Neural progenitor cell (in vitro differentiated cells): ENCODE measurements at regions not wholly inside any gene's neighbourhood (a gene's known extent, or its start where the extent isn't known, plus 50 kb on each side); places are given as distances from the start of the nearest gene placed in this dataset.
"Not testable (repeated sequence)": the region's sequence is repeated elsewhere in the genome, so short reads cannot be mapped to it uniquely, and the experiment has no call there.

ENCODE experiments used
- CTCF ChIP-seq: fragments of 200-600 bp; sonication (generic); IDR thresholded peaks from 2 replicates; pipeline ENCODE4 v1.5.1; 2017; ENCODE audit warnings: antibody characterized with exemption, mild to moderate bottlenecking
- EZH2 ChIP-seq: fragments of 200-600 bp; sonication (generic); IDR thresholded peaks from 2 replicates; pipeline ENCODE4 v1.6.1; 2017; ENCODE audit warnings: antibody characterized with exemption, mild to moderate bottlenecking, moderate library complexity
- EZH2phosphoT487 ChIP-seq: fragments of 200-600 bp; sonication (generic); IDR thresholded peaks from 2 replicates; pipeline ENCODE4 v1.6.1; 2017; ENCODE audit warnings: antibody characterized with exemption

DNA sequence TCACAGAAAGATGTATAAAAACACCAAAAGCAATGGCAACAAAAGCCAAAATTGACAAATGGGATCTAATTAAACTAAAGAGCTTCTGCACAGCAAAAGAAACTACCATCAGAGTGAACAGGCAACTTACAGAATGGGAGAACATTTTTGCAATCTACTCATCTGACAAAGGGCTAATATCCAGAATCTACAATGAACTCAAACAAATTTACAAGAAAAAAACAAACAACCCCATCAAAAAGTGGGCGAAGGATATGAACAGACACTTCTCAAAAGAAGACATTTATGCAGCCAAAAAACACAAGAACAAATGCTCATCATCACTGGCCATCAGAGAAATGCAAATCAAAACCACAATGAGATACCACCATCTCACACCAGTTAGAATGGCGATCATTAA, 674.4 kb downstream of the UQCRFS1 start:
- not testable (repeated sequence) for TF ChIP-seq CTCF, EZH2, EZH2phosphoT487
